Bronchial epithelial cell (primary cell): ENCODE measurements at regions not wholly inside any gene's neighbourhood (a gene's known extent, or its start where the extent isn't known, plus 50 kb on each side); places are given as distances from the start of the nearest gene placed in this dataset.

Experiments
- DNase-seq: peaks from one replicate; pipeline ENCODE4 v3.0.0-alpha.2; 2010; ENCODE audit warnings: low read depth
- FAIRE-seq: peaks from 2 replicates; lab custom pipeline; 2011; peaks lifted over from hg19 to GRCh38; lab: Jason Lieb, UNC
- H3K27me3 ChIP-seq: 2 replicates; pipeline ENCODE4 v1.5.1; 2011; ENCODE audit warnings: low read length; ENCODE audit not compliant: control insufficient read depth, insufficient read depth
- H3K36me3 ChIP-seq: 2 replicates; pipeline ENCODE4 v1.5.1; 2011; ENCODE audit warnings: low read length; ENCODE audit not compliant: control insufficient read depth, insufficient read depth
- H3K4me3 ChIP-seq: 2 replicates; pipeline ENCODE4 v1.5.1; 2011; ENCODE audit warnings: mild to moderate bottlenecking, low read depth, low read length, control low read depth
- TF ChIP-seq, protein P1 (sequence below): IDR thresholded peaks from 2 replicates; pipeline ENCODE4 v1.5.1; 2011; ENCODE audit warnings: mild to moderate bottlenecking, moderate library complexity, low read length, control low read depth, inconsistent platforms; ENCODE audit not compliant: insufficient read depth, severe bottlenecking

DNA sequence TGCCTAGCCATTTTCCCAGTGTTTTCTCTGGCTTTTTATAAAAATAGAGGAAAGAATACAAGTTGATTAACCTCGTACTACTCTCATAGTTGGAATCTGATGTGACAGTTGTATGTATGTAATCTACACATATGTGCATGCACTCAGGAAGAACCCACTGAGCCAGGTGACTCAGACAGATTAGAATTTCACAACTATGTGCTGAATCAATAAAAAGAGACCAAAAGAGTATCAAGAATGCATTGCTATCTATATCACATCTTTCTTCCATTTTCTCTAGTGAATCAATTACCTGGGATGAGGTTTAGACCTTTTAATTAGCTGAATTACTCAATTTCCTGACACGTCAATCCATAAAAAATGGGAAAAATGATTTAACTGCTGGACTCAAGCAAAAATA lies 319.3 kb upstream of the ATP10A start:
- Histone ChIP-seq H3K27me3 (no peaks in the 10 kb centered on the region), H3K36me3 (no peaks in the 10 kb centered on the region), H3K4me3 (no peak overlapping the region)
- TF ChIP-seq, protein P1, sequence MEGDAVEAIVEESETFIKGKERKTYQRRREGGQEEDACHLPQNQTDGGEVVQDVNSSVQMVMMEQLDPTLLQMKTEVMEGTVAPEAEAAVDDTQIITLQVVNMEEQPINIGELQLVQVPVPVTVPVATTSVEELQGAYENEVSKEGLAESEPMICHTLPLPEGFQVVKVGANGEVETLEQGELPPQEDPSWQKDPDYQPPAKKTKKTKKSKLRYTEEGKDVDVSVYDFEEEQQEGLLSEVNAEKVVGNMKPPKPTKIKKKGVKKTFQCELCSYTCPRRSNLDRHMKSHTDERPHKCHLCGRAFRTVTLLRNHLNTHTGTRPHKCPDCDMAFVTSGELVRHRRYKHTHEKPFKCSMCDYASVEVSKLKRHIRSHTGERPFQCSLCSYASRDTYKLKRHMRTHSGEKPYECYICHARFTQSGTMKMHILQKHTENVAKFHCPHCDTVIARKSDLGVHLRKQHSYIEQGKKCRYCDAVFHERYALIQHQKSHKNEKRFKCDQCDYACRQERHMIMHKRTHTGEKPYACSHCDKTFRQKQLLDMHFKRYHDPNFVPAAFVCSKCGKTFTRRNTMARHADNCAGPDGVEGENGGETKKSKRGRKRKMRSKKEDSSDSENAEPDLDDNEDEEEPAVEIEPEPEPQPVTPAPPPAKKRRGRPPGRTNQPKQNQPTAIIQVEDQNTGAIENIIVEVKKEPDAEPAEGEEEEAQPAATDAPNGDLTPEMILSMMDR, result no peak
- DNase-seq (no peak), FAIRE-seq (no peak)

DNA sequence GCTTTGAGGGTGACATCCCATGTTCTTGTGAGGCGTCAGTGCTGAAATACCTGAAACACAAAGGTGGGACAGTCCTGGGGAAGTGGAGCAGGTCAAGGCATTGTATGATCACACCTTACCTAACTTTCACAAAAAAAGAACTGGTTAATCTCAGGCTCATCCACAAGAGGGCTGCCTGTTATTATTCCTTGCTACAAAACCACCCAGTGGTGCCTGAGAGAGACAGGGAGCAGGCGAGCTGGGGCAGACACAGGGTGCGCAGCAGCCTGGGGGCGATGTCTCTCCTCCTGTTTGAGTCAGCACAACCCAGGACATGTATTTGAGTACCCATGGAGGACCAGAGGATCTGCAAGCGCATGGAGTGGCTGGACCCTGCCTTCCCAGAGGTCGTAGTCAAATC lies 316.8 kb upstream of the ATP10A start:
- Histone ChIP-seq H3K27me3 (no peaks in the 10 kb centered on the region), H3K36me3 (no peaks in the 10 kb centered on the region), H3K4me3 (no peak overlapping the region)
- TF ChIP-seq, protein P1, result no peak
- DNase-seq (peak; percentile 0), FAIRE-seq (no peak)

DNA sequence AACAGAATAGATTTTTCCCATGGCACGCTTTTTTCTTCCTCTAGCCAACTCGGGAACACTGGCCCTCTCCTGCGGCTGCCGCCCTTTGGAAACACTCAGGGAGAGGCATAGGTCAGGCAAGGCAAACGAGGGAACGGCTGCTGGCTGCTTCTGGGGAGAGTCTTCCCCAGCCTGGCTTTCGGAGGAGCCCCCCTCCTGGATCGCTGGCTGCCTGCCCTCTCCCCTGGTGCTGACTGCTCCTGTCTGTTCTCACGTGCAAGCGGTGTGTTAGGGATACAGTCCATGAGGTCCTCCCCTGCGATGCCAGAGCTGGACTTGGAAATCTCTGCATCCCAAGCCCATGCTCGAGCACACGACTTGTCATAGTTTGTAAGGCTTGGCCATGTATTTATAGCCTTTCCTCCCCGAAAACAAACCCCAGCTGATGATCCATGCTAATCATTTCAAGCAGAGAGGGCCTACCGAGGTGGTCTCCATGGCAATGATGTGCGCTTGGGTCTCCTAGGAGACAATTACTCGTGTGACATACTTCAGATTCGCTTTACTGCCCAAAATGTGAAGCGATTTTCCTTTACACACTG lies 315.6 kb upstream of the ATP10A start:
- H3K4me3 ChIP-seq, result no peak overlapping the region
- no peaks in the 10 kb centered on the region for H3K27me3 ChIP-seq
- FAIRE-seq, result peak; percentile 23
- TF ChIP-seq, protein P1, result no peak
- no peak for DNase-seq
- H3K36me3 ChIP-seq, result no peaks in the 10 kb centered on the region

DNA sequence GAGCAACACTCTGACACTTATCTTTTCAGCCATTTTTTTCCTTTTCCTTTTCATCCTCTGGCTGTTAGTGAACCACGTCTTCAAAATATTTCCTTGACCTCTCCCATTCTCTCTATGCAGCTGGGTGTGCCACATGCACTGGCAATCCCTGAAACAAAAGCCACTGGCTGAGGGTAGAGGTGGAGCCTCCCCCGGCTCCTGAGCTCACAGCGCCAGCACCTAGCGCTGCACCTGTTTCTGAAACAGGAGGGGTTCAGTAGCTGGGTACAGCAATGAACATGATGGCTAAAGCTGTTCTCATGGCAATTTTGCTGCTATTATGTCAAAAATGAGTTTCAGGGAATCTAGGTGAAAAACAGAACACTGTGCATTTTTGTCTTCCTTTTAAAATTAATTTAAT lies 314.7 kb upstream of the ATP10A start:
- DNase-seq (no peak), FAIRE-seq (no peak)
- Histone ChIP-seq H3K36me3 (no peaks in the 10 kb centered on the region), H3K27me3 (no peaks in the 10 kb centered on the region), H3K4me3 (no peak overlapping the region)
- TF ChIP-seq, protein P1, result no peak

DNA sequence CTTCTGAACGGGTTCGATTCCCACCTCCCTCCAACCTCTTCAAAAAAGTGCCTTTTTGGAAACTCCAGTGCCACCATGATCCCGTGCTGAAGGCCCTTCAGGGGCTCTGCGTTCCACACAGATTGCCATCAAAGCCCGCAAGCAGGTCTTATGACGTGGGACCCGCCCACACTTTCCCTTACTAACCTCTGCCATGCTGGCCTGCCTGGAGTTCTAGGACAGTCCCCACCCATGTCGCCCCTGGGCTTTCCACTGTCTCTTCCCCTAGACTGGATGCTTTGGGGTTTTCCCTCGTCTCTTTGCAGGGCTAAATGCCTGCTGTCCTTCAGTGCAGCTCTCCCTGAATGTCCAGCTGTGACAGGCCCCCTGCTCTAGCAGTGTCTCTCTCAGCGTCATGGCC lies 313.7 kb upstream of the ATP10A start:
- no peaks in the 10 kb centered on the region for H3K36me3 ChIP-seq
- no peak for DNase-seq
- H3K27me3 ChIP-seq, result no peaks in the 10 kb centered on the region
- TF ChIP-seq, protein P1, result no peak
- FAIRE-seq, result no peak
- H3K4me3 ChIP-seq, result no peak overlapping the region

DNA sequence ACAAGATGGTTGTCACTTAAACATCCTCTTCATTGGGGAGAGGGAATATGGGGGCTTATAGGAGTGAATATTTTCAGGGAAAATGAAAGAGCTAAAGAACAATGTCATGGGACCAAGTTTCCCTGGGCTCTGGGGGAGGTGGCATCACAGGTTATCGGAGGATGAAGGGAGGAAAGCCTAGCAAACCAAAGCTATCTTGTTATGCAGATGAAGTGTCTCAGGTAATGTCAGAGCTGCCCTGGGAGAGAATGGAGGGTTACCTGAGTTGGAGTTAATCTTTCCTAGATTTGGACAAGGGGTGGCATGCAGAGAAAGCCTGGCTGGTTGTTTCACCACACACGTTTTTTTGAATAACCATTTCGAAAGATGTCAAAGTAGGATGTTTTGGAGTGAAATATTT lies 308.1 kb upstream of the ATP10A start:
- TF ChIP-seq, protein P1, result no peak
- Histone ChIP-seq H3K4me3 (no peak overlapping the region), H3K36me3 (no peaks in the 10 kb centered on the region), H3K27me3 (no peaks in the 10 kb centered on the region)
- FAIRE-seq, result no peak
- DNase-seq, result no peak
